ENCODE measurements at regions not wholly inside any gene's neighbourhood (a gene's known extent, or its start where the extent isn't known, plus 50 kb on each side); places are given as distances from the start of the nearest gene placed in this dataset.

DNA sequence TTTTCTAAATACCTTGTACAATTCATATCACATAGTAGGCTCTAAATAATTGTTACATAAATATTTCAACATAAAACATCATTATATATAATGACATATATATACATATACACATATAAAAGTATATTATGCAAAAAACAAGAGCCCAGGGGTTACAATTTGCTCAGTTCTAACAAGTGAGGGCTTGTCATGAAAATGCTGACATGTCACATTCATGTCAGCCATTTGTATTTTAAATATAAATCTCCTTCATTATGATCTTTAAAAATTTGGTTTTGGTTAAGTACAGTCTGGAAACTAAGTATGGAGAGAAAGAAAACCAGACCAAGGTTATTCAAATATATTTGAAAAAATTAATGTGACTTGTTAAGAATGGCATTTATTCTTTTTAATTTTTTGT is 2745.4 kb downstream of the PCDH7 start:
- Mint-ChIP-seq H3K4me3 (no peak overlapping the region), H3K36me3 (no peaks in the 10 kb centered on the region), H3K9me3 (peaks cover 0 to 4% (median 0%) of the 10 kb centered on the region in 7 donors), H3K27me3 (ENCODE audit: low read depth in 3 of 3) (no peaks in the 10 kb centered on the region), H3K27ac (no peak overlapping the region), H3K4me1 (no peaks in the 10 kb centered on the region)
- H3K27me3 ChIP-seq (ENCODE audit: control insufficient read depth in 2 of 2, insufficient read depth in 2 of 2, low read length in 2 of 2) = no peaks in the 10 kb centered on the region
- intact Hi-C loops (cut with micrococcal nuclease) = no loop called here
- TF ChIP-seq, protein P1, sequence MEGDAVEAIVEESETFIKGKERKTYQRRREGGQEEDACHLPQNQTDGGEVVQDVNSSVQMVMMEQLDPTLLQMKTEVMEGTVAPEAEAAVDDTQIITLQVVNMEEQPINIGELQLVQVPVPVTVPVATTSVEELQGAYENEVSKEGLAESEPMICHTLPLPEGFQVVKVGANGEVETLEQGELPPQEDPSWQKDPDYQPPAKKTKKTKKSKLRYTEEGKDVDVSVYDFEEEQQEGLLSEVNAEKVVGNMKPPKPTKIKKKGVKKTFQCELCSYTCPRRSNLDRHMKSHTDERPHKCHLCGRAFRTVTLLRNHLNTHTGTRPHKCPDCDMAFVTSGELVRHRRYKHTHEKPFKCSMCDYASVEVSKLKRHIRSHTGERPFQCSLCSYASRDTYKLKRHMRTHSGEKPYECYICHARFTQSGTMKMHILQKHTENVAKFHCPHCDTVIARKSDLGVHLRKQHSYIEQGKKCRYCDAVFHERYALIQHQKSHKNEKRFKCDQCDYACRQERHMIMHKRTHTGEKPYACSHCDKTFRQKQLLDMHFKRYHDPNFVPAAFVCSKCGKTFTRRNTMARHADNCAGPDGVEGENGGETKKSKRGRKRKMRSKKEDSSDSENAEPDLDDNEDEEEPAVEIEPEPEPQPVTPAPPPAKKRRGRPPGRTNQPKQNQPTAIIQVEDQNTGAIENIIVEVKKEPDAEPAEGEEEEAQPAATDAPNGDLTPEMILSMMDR (IDR thresholded peaks at IDR 0.05) = no peak
- H2AFZ ChIP-seq (ENCODE audit: insufficient read depth, low read depth, low read length, poor library complexity, severe bottlenecking) = no peak overlapping the region
- no peak overlapping the region for H3K4me2 ChIP-seq (replicated peaks; ENCODE audit: extremely low read depth, low read length, poor library complexity, severe bottlenecking)
- peaks cover 0 to 3% of the 10 kb centered on the region in 2 donors for H3K9me3 ChIP-seq (replicated peaks in 1 of 2; ENCODE audit: control insufficient read depth in 1 of 2, insufficient read depth in 1 of 2, low read length in 2 of 2)
- H4K20me1 ChIP-seq (ENCODE audit: insufficient read depth, low read length) = no peaks in the 10 kb centered on the region
- H3K9ac ChIP-seq (ENCODE audit: insufficient read depth, low read length, poor library complexity, severe bottlenecking) = no peak overlapping the region
- H3K36me3 ChIP-seq (replicated peaks in 1 of 2; ENCODE audit: control insufficient read depth in 1 of 2, insufficient read depth in 2 of 2, low read length in 2 of 2) = no peaks in the 10 kb centered on the region
- no peak overlapping the region for H3K27ac ChIP-seq (ENCODE audit: low read depth in 1 of 2, low read length in 2 of 2)
- H3K79me2 ChIP-seq (ENCODE audit: insufficient read depth, low read length) = no peaks in the 10 kb centered on the region
- no peak for DNase-seq
- no peaks in the 10 kb centered on the region for H3K4me1 ChIP-seq (ENCODE audit: control insufficient read depth in 1 of 2, insufficient read depth in 2 of 2, low read length in 2 of 2)
- H3K4me3 ChIP-seq (replicated peaks in 1 of 3; ENCODE audit: low read depth in 2 of 3, low read length in 3 of 3) = no peak overlapping the region

DNA sequence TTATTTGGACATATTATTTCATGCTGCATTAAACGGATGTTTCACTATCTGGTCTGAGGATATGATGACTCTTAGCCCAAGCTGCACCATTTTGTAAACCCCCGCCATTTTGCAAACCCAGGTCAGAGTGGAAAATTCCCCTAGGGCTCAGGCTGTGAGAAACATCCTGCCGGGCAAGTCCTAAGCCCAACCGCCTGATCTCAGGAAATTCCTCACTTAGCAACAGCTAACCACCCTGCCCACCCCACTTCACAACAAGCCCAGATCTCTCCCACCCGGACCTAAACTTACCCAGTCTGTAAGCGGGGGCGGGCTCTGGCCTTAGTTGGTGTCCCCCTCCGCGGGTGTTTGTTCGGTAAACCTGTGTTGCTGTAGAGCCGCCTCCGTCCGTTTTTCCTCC is 2747.1 kb downstream of the PCDH7 start:
- H3K4me1 ChIP-seq (ENCODE audit: control insufficient read depth in 1 of 2, insufficient read depth in 2 of 2, low read length in 2 of 2) = no peaks in the 10 kb centered on the region
- no peak overlapping the region for H2AFZ ChIP-seq (ENCODE audit: insufficient read depth, low read depth, low read length, poor library complexity, severe bottlenecking)
- peaks cover 3 to 12% of the 10 kb centered on the region in 2 donors for H3K9me3 ChIP-seq (replicated peaks in 1 of 2; ENCODE audit: control insufficient read depth in 1 of 2, insufficient read depth in 1 of 2, low read length in 2 of 2)
- no peaks in the 10 kb centered on the region for H4K20me1 ChIP-seq (ENCODE audit: insufficient read depth, low read length)
- WGBS (ENCODE audit: insufficient coverage) = 94% methylated on average over 12 of the region's 13 CpGs
- no peak for DNase-seq
- H3K4me2 ChIP-seq (replicated peaks; ENCODE audit: extremely low read depth, low read length, poor library complexity, severe bottlenecking) = no peak overlapping the region
- Mint-ChIP-seq H3K4me3 (no peak overlapping the region), H3K36me3 (no peaks in the 10 kb centered on the region), H3K27me3 (ENCODE audit: low read depth in 3 of 3) (no peaks in the 10 kb centered on the region), H3K9me3 (peaks cover 0 to 13% (median 0%) of the 10 kb centered on the region in 7 donors), H3K4me1 (no peaks in the 10 kb centered on the region), H3K27ac (no peak overlapping the region)
- no peaks in the 10 kb centered on the region for H3K79me2 ChIP-seq (ENCODE audit: insufficient read depth, low read length)
- no peaks in the 10 kb centered on the region for H3K36me3 ChIP-seq (replicated peaks in 1 of 2; ENCODE audit: control insufficient read depth in 1 of 2, insufficient read depth in 2 of 2, low read length in 2 of 2)
- intact Hi-C loops (cut with micrococcal nuclease) = no loop called here
- H3K27me3 ChIP-seq (ENCODE audit: control insufficient read depth in 2 of 2, insufficient read depth in 2 of 2, low read length in 2 of 2) = no peaks in the 10 kb centered on the region
- no peak overlapping the region for H3K4me3 ChIP-seq (replicated peaks in 1 of 3; ENCODE audit: low read depth in 2 of 3, low read length in 3 of 3)
- H3K27ac ChIP-seq (ENCODE audit: low read depth in 1 of 2, low read length in 2 of 2) = no peak overlapping the region
- TF ChIP-seq, protein P1 (IDR thresholded peaks at IDR 0.05) = no peak
- no peak overlapping the region for H3K9ac ChIP-seq (ENCODE audit: insufficient read depth, low read length, poor library complexity, severe bottlenecking)
